GM12865 (cell line): ENCODE measurements at regions not wholly inside any gene's neighbourhood (a gene's known extent, or its start where the extent isn't known, plus 50 kb on each side); places are given as distances from the start of the nearest gene placed in this dataset.
"Not testable (repeated sequence)": the region's sequence is repeated elsewhere in the genome, so short reads cannot be mapped to it uniquely, and the experiment has no call there.

ENCODE experiments used
- DNase-seq: peaks from one replicate; pipeline ENCODE4 v3.0.0; 2010; ENCODE audit warnings: low read depth
- H3K4me3 ChIP-seq: 2 replicates; pipeline ENCODE4 v1.5.1; 2011; ENCODE audit warnings: mild to moderate bottlenecking, low read depth, low read length, control low read depth
- CTCF ChIP-seq: IDR thresholded peaks from 2 replicates; pipeline ENCODE4 v1.5.1; 2011; ENCODE audit warnings: low read length, control low read depth, low read depth, inconsistent platforms; ENCODE audit not compliant: insufficient read depth; ENCODE audit errors: missing control alignments

- H3K4me3 ChIP-seq = no peak overlapping the region
- no peak for TF ChIP-seq CTCF
- DNase-seq = no peak
Measured at GRCh38 chr1:80158266-80158665, 1151.7 kb upstream of the ADGRL4 start.

- DNase-seq = no peak
- TF ChIP-seq CTCF = no peak
- H3K4me3 ChIP-seq = no peak overlapping the region
Measured at GRCh38 chr1:80155371-80155770, 1148.8 kb upstream of the ADGRL4 start.

- no peak overlapping the region for H3K4me3 ChIP-seq
- no peak for DNase-seq
- TF ChIP-seq CTCF = no peak
Measured at GRCh38 chr1:80154176-80154575, 1147.6 kb upstream of the ADGRL4 start.

- DNase-seq = no peak
- no peak overlapping the region for H3K4me3 ChIP-seq
- no peak for TF ChIP-seq CTCF
Measured at GRCh38 chr1:80153762-80154161, 1147.2 kb upstream of the ADGRL4 start.

- TF ChIP-seq CTCF = no peak
- DNase-seq = no peak
- H3K4me3 ChIP-seq = no peak overlapping the region
Measured at GRCh38 chr1:80143361-80143760, 1136.8 kb upstream of the ADGRL4 start.

- DNase-seq, H3K4me3 ChIP-seq: not testable (repeated sequence)
Measured at GRCh38 chr1:80137946-80138602, 1131.5 kb upstream of the ADGRL4 start.

- no peak for DNase-seq
- no peak for TF ChIP-seq CTCF
- H3K4me3 ChIP-seq = no peak overlapping the region
Measured at GRCh38 chr1:80113168-80114038, 1106.9 kb upstream of the ADGRL4 start.
